HuH-7.5 (cell line): ENCODE measurements at regions not wholly inside any gene's neighbourhood (a gene's known extent, or its start where the extent isn't known, plus 50 kb on each side); places are given as distances from the start of the nearest gene placed in this dataset.
"Not testable (repeated sequence)": the region's sequence is repeated elsewhere in the genome, so short reads cannot be mapped to it uniquely, and the experiment has no call there.

Source experiments
- DNase-seq: peaks from one replicate; pipeline ENCODE4 v3.0.0; 2011; ENCODE audit warnings: low spot score

DNA sequence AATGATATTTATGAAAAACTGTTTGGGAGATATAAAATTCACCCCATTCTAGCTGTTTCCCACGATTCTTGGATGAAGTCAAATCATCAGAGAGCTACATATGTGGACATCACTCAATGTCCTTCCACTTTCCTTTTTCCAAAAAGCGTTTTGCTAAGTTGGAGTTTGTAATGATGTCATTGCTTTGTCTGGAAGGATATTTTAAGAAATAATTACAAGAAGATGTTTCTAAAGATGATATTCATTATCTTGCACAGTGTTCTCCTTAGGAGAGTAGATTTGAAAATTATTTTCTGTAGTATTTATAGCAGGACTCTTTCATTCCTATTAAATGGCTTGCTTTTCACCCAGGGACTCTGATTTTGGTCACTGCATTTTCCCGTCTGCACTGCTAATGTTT lies 851.2 kb downstream of the EFNB2 start:
- no peak for DNase-seq

DNA sequence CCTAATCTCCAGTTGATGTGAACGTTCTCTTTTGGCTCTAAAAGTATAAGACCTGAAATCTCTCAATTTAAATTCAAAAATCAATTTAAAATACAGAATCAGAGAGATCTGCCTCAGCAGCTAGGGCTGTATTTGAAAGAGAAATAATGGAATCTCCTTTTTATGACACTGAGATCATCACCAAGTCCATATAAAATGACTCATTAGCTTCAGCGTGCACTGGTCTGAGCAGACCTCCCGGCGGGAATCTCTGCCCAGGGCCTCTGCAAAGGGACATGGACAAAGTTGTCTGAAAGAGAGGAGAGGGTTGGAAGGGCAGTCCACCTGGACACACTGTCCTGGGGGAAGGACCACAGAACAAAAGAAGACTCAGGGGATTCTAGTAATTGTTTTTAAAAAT lies 855.6 kb downstream of the EFNB2 start:
- DNase-seq: no peak

DNA sequence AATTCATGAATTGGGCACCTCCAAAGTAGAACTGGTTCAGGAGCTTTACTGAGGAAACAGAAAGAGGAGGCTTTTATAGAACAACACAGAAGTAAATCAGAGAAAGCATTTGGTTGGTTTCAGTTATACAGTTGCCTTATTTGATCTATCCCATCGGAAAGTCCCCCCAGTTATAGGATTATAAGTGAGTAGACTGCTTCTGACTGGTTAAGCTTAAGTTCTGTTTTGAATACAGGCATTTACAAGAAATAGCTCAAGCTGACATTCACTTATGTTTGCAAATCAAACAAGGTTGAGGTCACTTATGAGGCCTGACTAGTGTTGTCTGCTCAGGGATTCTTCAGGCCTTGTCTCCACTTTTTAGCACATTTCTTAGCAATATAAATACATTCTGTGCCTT lies 857.4 kb downstream of the EFNB2 start:
- DNase-seq: no peak

DNA sequence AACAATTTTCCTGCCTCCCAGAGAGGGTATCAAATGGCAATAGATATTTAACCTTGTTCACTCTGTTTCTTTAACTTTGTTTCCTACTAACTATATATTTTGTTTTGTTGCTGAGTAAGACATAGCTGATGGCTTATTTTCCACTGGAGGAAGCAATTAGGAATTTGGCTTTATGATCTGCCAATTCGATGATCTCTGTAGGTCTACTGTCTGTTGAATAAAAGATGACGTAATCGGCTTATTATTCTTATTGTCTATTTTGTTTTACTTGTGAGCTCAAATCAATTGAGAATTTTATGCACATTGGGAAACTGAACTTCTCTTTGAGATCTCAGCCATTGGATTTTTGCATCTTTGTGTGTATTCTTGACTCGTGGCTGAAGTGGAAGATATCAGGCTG lies 862.6 kb downstream of the EFNB2 start:
- no peak for DNase-seq

DNA sequence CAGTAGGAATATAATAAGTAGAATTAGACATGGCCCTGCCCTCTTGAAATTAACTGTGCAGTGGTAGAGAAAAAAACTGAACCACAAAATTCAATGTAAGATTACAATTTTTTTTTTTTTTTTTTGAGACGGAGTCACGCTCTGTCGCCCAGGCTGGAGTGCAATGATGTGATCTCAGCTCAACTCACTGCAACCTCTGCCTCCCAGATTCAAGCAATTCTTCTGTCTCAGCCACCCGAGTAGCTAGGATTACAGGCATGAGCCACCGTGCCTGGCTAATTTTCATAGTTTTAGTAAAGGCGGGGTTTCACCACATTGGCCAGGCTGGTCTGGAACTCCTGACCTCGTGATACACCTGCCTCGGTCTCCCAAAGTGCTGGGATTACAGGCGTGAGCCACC lies 864.3 kb downstream of the EFNB2 start:
- DNase-seq: not testable (repeated sequence)

DNA sequence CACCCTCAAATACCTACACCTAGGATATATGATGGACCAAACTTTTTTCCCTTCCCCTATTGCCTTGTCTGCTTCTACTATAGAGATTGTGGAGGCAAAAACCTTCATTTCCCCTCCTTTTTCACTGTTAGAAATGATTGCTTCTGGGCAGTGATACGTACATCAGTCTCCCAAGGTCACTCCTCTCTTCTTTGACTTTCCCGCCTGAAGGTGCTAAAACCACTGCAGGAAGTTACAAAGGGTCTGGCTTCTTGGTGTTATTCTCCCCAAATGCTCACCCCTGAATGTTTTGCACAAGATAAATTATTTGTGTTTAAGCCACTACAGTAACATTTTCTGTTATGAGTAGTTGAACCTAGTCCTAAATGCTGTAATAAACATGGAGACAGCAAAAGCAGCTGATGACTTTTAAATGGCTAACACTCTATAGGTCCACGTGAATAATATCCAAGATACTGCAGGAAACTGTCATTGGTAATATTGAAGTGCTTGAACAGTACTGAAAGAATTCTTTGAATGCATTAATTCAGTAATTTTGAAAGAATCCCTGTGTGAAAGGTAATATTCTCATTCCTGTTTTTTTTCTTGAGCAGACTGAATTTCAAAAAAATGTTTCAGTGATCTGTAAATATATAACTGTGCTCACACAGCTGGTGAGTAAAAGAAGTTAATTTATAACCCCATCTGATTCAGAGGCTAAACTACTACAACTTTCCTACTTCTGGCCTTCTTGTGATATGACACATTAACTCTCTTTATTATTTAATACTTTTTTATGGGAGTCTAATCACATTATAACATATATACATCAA lies 865.1 kb downstream of the EFNB2 start:
- DNase-seq: no peak

DNA sequence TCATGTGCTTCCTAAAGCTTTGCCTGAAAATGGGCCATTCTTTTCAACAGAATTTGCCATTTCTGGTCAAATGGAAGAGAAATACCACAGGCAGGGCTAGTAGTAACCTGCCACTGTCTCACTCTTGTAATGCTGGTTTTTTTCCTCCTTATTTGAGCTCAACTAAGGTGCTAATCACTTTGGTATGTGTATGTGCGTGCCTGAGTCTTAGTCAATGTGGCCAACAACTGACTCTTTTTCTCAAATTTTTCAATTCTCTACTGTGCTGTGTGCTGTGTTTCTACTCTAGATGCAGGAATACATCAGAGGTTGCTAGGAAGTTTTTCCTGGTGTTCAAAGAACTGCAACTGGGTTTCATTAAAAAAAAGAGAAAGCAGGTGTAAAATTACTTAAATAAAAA lies 870.2 kb downstream of the EFNB2 start:
- no peak for DNase-seq

DNA sequence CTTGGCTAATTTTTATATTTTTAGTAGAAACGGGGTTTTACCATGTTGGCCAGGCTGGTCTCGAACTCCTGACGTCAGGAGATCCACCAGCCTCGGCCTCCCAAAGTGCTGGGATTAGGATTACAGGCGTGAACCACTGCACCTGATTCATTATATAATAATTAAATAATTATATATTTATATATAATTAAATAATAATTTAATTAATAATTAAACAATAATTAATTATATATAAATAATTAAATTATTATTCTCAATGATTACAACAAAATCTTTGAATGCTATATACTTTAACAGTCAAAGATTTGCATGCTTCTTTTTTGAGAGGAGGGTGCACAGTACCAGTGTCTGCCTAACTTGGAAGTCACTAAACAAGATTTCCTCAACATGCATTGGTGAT lies 872.3 kb downstream of the EFNB2 start:
- DNase-seq: no peak

DNA sequence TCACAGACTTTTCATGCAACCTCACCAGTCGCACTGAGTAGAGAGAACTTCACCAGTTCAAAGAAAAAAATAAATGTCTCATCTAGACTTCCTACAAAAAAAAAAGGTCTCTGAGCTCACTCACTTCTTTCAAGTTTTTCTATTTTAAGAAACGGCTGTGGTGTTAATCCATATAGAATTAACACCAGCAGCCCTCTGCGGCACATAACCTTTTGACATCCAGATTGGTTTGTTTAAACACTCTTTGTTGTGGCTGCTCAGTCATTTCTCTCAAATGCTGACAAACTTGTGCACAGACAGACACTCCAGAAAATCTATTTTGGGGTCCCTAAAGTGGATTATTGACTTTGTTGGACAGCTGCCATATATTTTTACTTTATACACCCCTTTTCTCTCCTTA lies 874.9 kb downstream of the EFNB2 start:
- DNase-seq: no peak

DNA sequence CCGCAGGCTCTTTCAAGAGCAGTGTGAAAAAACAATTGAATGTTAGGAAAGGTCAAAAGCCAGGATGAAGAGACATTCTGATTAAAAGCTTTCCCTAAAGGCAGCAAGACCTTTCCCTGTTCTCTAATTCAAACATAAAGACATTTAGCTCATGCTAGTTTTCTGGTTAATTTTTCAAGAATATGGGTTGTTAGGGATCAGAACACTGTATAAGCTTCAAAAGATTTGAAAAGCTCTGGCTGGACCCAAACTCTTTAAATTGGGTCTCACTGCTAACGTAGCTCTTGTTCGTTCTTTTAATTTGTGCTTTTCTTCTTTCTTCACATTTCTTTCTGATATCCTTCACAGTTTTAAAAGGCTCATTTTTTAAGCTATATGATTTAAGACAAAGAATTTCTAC lies 877.0 kb downstream of the EFNB2 start:
- DNase-seq: no peak

DNA sequence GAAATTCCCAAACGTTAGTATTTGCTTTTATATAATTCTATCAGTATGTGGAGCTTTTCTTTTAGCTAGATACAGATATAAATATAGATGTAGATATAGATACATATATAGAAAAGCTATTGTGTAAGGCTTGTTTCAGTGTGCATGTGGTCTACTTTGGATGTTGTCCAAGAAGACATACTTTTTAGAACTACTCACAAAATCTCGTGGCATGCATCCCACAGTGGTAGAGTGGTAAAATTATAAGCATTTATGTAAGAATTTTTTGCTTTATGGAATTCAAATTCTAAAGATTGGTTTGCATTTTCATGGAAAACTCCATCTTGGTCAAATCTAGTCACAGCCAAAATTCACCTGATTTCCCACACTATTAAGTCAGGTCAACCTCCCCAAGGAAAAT lies 880.4 kb downstream of the EFNB2 start:
- no peak for DNase-seq

DNA sequence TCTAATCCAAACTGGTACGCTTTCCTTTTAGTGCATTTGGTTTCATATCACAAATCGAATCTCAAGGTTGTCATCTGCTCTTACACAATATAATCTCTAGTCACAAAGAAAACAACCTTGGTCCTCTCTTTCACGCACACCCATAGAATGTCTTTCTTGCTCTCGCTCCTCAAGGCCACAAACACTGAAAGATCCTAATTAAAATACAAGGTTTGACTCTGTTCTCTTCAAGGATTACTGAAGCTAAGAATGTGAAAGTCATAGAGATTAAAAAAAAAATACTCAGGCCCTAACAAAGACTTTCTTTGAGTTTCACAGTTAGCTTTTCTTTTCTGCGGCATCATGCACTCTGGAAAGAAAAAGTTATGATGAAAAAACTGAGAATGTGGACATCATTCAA lies 891.5 kb downstream of the EFNB2 start:
- no peak for DNase-seq

DNA sequence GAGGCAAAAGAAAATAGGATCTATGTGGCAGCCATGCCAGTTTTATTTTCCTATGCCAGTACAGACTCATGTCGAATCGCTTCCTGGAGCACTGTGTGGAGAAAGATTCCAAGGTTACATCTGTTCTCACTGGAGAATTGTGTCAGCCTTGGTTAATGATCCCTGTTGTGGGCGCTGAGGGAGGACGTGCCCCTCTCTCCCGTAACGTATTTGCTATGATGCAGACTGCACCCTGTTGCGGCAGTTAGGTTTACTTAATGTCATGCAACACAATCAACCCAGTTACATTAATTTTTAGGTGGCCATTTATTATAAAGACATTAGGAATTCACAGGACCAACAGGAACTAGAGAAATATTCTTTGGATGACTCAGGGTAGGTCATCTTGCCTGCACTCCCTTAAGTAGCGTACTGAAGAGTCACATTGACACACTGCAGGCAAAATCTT lies 892.9 kb downstream of the EFNB2 start:
- no peak for DNase-seq

DNA sequence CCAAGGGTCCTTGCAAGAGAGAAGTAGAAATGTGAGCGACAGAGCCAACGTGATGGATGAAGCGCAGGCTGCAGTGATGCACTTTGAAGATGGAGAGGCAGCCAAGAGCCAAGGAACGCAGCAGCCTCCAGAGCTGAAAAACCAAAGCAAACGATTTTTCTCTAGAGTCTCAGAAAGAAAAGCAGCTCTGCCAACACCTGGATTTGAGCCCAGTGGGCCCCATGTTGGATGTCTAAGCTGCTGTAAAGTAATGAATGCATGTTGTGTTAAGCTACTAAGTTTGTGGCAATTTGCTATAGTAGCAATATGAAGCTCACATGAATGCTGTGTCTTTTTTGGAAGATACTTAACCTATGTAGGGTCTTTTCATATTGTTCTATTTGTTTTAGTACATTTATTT lies 894.3 kb downstream of the EFNB2 start:
- no peak for DNase-seq

DNA sequence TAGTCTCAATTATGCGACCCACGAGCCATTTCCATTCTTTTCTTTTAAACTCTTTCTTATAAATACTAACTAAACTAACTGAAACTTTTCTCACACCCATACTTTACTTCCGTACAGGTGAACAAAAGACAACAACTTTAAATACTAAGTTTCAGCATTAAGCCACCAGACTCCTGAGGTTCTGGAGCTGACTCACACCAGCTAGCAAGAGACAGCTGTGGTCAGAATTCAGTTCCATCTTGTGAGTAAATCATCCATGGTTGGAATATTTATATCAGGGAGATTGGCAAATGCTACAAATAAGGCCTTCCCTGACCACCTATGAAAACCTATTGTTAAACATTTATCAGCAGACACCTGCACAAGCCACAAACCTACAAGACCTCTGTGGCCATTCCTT lies 897.0 kb downstream of the EFNB2 start:
- DNase-seq: no peak

DNA sequence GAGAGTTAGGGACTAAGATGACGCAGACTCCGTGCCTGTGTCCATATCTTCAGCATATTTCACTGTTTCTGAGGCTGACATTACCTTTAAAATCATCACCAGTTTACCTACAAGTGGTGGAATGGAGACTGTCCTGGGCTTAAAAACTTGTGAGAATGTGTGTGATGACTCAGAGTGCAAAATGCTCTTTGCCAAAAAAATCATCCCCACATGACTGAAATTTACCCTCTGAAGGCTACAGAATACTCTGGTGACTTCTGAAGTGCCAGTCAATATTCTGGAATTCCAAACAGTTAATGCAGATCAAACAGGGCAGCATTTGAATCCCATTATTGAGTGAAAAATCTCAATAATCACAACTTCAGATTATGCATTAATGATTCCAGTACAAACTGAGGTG lies 901.4 kb downstream of the EFNB2 start:
- no peak for DNase-seq

DNA sequence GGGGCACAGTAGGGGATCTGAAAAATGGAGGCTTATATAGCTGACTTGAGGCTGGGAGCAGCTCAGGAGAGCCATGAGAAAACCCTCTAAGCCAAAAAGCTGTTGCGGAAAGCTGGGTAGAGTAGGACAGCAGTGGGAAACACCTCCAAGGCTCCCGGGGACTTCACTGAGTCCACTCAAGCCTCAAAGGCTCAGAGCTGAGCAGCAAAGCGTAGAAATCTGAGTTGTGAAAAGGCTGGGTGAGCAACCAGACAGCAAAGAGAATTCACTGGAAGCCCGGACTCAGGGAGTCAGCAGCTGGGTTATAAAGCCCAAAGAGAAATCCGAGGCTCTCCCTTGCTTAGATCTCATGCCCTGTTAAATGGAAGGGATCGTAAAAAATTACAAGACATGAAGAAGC lies 905.0 kb downstream of the EFNB2 start:
- DNase-seq: no peak

DNA sequence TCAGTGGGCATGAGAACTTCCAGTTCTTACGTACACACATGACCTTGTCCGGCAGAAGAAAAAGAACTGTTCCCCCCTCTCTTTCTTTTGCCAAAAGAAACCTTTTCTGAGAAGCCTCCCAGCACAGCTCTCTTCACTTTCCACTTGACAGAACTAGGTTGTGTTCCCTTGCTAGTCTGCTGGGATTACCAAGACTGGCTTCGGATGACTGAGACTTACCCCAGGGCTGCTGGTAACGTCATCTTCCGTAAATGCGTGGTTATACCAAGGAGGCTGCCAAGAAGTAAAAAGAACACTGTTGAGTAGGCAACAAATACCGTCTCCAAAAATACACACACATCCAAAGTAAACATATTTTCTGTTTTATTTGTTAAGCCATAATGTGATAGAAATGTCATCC lies 908.2 kb downstream of the EFNB2 start:
- DNase-seq: no peak

DNA sequence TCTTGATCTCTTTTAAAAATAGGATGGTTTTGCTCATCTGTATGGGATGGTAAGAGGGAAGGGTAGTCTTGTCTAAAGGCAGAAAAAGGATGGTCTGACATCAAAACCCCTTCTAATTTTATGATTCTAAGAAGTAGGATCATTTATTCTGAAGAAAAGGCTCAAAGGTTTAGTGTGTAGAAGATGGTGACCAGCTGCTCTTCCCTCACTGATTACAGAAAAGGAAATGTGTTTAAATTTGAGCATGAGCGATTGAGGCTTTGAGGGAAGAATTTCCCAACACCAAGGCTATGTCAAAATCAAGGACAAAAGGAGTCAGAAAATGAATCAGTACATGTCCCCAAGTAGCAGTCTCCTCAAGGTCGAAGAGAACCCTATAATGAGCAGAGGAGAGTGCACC lies 909.8 kb downstream of the EFNB2 start:
- DNase-seq: no peak

DNA sequence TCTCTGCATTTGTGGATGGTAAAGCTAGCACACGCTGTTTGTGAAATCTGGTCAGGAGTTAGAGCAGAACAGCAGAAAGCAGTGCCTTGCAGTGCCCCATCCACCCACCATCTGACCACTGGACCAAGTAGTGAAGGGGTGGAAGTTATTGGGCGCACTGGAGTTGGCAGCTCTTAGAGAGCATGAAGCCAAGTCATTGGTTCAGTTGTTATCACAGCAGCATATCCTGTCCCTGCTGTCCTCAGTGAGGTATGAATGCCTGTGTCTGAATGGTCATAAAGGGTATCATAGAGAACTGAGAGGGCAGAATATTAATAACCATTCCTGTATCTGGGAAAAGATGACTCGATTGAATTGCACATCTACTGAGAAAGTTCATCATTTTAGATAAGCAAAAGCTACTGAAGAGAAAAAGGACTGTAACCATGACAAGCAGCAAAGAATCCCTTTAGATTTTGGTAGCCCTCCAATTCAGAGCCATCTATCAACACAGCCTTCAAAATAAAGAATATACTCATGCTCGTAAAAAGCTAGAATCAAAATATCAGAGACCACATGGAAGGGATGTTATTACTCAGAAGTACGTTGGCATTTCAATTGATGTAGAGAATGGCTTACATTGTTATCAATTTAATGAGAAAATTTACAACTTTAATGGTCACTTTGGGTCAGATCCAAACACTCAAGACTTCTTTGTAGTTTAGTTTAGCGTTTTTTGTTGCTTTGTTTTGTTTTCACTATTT lies 919.0 kb downstream of the EFNB2 start:
- no peak for DNase-seq

DNA sequence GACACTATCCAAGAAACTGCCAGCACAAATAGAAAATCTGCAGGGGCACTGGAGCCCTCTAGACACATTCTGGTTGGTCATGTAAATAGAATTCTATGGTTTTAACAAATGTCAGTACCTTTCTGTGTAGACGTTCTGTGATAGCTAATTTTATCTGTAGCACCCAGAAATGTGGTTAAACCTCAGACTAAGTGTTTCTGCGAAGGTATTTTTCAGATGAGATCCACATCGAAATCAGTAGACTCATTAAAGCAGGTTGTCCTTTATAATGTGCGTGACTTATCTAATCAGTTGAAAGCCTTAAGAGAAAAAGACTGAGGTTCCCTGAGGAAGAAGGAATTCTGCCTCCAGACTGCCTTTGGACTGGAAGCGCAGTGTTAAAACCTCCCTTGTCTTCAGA lies 922.9 kb downstream of the EFNB2 start:
- DNase-seq: no peak

DNA sequence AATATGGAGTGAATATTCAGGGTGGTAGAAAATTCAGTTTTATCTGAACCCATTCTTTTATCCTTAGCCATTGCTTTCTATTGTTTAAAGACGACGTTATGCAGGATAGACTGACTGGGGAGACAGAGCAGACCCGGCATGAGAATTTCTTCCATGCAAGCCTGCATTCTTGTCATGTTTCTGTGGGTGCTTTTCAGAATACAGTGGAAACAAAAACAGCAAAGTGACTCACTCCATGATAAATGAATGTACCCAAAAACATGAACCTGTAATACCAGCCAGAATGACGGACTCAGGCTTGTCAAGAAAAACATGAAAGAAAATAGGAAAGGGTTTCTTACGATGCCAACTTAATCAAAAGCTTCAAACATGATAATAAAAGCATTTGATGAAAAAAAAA lies 924.0 kb downstream of the EFNB2 start:
- DNase-seq: no peak

DNA sequence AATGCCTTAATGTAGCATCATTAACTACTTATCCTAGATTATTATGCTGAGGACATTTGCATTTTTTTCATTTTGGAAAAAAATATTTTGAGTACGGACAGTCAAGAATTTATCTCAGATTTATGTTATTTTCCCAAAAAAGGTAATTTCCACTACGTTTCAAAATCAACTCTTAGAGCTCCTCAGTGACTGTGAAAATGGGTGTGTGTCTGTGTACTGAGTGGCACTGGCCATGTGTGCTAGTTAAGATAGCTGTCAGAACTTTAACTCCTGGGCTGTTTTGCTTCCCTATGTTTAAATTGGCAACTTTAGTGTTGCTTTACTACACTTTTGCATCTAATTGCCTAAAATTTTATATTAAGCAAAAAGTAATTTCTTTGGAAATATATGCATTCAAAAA lies 927.4 kb downstream of the EFNB2 start:
- no peak for DNase-seq

DNA sequence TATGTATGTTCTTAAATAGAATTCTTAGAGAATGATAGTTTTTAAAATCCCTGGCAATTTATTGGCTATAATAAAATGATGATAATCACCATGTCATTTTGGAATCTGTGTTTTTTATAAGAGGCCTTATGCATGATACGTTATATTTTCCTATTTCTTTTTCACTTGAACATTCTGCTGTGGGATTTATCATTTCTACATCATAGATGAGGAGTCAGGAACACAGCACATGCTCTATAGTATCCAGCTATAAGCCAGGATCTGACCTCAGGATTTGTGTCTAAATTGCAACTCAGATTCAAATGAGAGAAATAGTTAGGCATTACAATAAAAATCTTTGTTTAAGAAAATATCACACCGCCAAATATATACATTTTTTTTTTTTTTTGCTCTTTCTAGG lies 928.0 kb downstream of the EFNB2 start:
- no peak for DNase-seq
